Neural progenitor cell (in vitro differentiated cells): ENCODE measurements at regions not wholly inside any gene's neighbourhood (a gene's known extent, or its start where the extent isn't known, plus 50 kb on each side); places are given as distances from the start of the nearest gene placed in this dataset.

Experiments
- DNase-seq: peaks from one replicate; pipeline ENCODE4 v3.0.0-alpha.2; 2016; ENCODE audit warnings: low spot score
- H2AFZ ChIP-seq: fragments of 200-600 bp; sonication (generic); replicated peaks from 2 replicates; pipeline ENCODE4 v1.6.1; 2016; ENCODE audit warnings: antibody characterized with exemption
- H3F3A ChIP-seq: fragments of 200-600 bp; sonication (generic); 2 replicates; pipeline ENCODE4 v1.6.1; 2016; ENCODE audit warnings: antibody characterized with exemption, low read depth
- H3K27ac ChIP-seq: fragments of 200-600 bp; sonication (generic); 2 replicates; pipeline ENCODE4 v1.5.1; 2016; ENCODE audit warnings: mild to moderate bottlenecking
- H3K27me3 ChIP-seq: fragments of 200-600 bp; sonication (generic); 2 replicates; pipeline ENCODE4 v1.6.1; 2016; ENCODE audit warnings: mild to moderate bottlenecking, moderate library complexity
- H3K36me3 ChIP-seq: fragments of 200-600 bp; sonication (generic); 2 replicates; pipeline ENCODE4 v1.5.1; 2016
- H3K4me1 ChIP-seq: fragments of 200-600 bp; sonication (generic); 2 replicates; pipeline ENCODE4 v1.6.1; 2016; ENCODE audit warnings: mixed run types
- H3K4me2 ChIP-seq: fragments of 200-600 bp; sonication (generic); 2 replicates; pipeline ENCODE4 v1.6.1; 2016
- H3K4me3 ChIP-seq: fragments of 200-600 bp; sonication (generic); 2 replicates; pipeline ENCODE4 v1.5.1; 2016
- H3K79me2 ChIP-seq: fragments of 200-600 bp; sonication (generic); 2 replicates; pipeline ENCODE4 v1.6.1; 2016; ENCODE audit warnings: low read depth
- H3K9ac ChIP-seq: fragments of 200-600 bp; sonication (generic); 2 replicates; pipeline ENCODE4 v1.6.1; 2016
- H3K9me3 ChIP-seq: fragments of 200-600 bp; sonication (generic); 2 replicates; pipeline ENCODE4 v1.5.1; 2016; ENCODE audit warnings: low read depth
- H4K20me1 ChIP-seq: fragments of 200-600 bp; sonication (generic); 2 replicates; pipeline ENCODE4 v1.6.1; 2016; ENCODE audit warnings: low read depth
- H3K27ac Mint-ChIP-seq: 3 replicates; pipeline ENCODE4 v1.8.0; 2021; ENCODE audit warnings: mixed read lengths
- H3K27me3 Mint-ChIP-seq: 2 replicates; pipeline ENCODE4 v1.8.0; 2022; ENCODE audit warnings: low read depth, mild to moderate bottlenecking, inconsistent platforms, moderate library complexity, mixed read lengths; ENCODE audit not compliant: insufficient read depth
- H3K36me3 Mint-ChIP-seq: 3 replicates; pipeline ENCODE4 v1.8.0; 2021; ENCODE audit warnings: mixed read lengths
- H3K4me1 Mint-ChIP-seq: 3 replicates; pipeline ENCODE4 v1.8.0; 2021; ENCODE audit warnings: mixed read lengths
- H3K4me3 Mint-ChIP-seq: 3 replicates; pipeline ENCODE4 v1.8.0; 2021; ENCODE audit warnings: mild to moderate bottlenecking, moderate library complexity, mixed read lengths
- H3K9me3 Mint-ChIP-seq: 3 replicates; pipeline ENCODE4 v1.8.0; 2020; ENCODE audit warnings: mixed read lengths
- EZH2 ChIP-seq: fragments of 200-600 bp; sonication (generic); IDR thresholded peaks from 2 replicates; pipeline ENCODE4 v1.6.1; 2017; ENCODE audit warnings: antibody characterized with exemption, mild to moderate bottlenecking, moderate library complexity
- EZH2phosphoT487 ChIP-seq: fragments of 200-600 bp; sonication (generic); IDR thresholded peaks from 2 replicates; pipeline ENCODE4 v1.6.1; 2017; ENCODE audit warnings: antibody characterized with exemption
- TF ChIP-seq, protein P1 (sequence below): fragments of 200-600 bp; sonication (generic); IDR thresholded peaks from 2 replicates; pipeline ENCODE4 v1.5.1; 2017; ENCODE audit warnings: antibody characterized with exemption, mild to moderate bottlenecking

DNA sequence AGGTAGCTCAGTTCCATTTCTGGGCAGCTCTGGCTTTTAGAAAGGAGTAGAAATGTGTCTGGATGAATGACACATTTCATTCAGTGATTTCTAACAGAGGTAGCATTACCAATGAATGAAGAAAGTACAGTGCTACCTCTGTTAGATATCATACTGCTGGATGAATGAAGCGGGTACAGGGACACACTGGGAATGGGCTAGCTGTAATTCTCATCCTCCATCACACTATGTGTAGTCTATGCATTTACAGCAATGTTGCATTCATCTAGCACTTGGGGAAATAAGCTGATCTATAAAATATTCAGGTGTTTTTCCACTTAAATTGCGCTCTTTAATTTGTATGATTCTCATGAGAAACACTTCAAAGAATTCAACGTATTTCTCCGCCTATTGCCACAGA is 158.3 kb upstream of the IRX5 start:
- peaks cover 2% of the 10 kb centered on the region for H3K4me1 Mint-ChIP-seq
- no peaks in the 10 kb centered on the region for H3K79me2 ChIP-seq
- H3K36me3 ChIP-seq: no peaks in the 10 kb centered on the region
- H4K20me1 ChIP-seq: no peaks in the 10 kb centered on the region
- no peaks in the 10 kb centered on the region for H3K36me3 Mint-ChIP-seq
- H3K9me3 Mint-ChIP-seq: peaks cover 3% of the 10 kb centered on the region
- H3F3A ChIP-seq: no peaks in the 10 kb centered on the region
- H2AFZ ChIP-seq: no peak overlapping the region
- H3K9me3 ChIP-seq: no peaks in the 10 kb centered on the region
- H3K4me3 Mint-ChIP-seq: no peak overlapping the region
- peaks cover 6% of the 10 kb centered on the region for H3K4me1 ChIP-seq
- H3K27ac ChIP-seq: no peak overlapping the region
- H3K27me3 Mint-ChIP-seq: no peaks in the 10 kb centered on the region
- H3K4me3 ChIP-seq: no peak overlapping the region
- H3K9ac ChIP-seq: no peak overlapping the region
- no peak for TF ChIP-seq EZH2
- no peak for TF ChIP-seq EZH2phosphoT487
- TF ChIP-seq, protein P1, sequence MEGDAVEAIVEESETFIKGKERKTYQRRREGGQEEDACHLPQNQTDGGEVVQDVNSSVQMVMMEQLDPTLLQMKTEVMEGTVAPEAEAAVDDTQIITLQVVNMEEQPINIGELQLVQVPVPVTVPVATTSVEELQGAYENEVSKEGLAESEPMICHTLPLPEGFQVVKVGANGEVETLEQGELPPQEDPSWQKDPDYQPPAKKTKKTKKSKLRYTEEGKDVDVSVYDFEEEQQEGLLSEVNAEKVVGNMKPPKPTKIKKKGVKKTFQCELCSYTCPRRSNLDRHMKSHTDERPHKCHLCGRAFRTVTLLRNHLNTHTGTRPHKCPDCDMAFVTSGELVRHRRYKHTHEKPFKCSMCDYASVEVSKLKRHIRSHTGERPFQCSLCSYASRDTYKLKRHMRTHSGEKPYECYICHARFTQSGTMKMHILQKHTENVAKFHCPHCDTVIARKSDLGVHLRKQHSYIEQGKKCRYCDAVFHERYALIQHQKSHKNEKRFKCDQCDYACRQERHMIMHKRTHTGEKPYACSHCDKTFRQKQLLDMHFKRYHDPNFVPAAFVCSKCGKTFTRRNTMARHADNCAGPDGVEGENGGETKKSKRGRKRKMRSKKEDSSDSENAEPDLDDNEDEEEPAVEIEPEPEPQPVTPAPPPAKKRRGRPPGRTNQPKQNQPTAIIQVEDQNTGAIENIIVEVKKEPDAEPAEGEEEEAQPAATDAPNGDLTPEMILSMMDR: no peak
- no peak for DNase-seq
- H3K4me2 ChIP-seq: no peak overlapping the region
- H3K27me3 ChIP-seq: no peaks in the 10 kb centered on the region
- no peak overlapping the region for H3K27ac Mint-ChIP-seq

DNA sequence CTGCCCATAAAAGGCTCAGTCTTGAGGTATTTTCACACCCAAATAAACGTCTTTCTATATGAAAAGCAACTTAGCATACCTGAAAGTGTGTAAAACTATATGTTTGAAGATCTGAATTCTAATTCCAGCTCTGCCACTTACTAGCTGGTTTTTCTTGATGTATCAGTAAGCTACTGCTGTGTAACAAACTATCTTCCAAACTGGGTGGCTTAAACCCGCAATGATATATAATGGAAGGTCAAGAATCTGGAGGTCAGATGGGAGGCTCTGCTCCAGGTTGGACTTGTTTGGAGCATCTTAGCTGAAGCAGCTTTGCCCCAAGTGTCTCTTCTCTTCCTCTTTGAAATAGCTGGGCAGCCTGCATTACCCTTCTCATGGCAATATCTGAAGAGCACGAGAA is 164.3 kb upstream of the IRX5 start:
- H3K9me3 Mint-ChIP-seq: peaks cover 5% of the 10 kb centered on the region
- no peak overlapping the region for H2AFZ ChIP-seq
- no peak overlapping the region for H3K27ac ChIP-seq
- peaks cover 5% of the 10 kb centered on the region for H3K4me1 Mint-ChIP-seq
- TF ChIP-seq EZH2phosphoT487 (no peak), EZH2 (no peak)
- TF ChIP-seq, protein P1: no peak
- no peaks in the 10 kb centered on the region for H3K36me3 ChIP-seq
- no peaks in the 10 kb centered on the region for H4K20me1 ChIP-seq
- no peak for DNase-seq
- H3K27me3 Mint-ChIP-seq: no peaks in the 10 kb centered on the region
- H3K27ac Mint-ChIP-seq: no peak overlapping the region
- H3K4me2 ChIP-seq: no peak overlapping the region
- no peak overlapping the region for H3K4me3 ChIP-seq
- H3K27me3 ChIP-seq: no peaks in the 10 kb centered on the region
- H3K9me3 ChIP-seq: no peaks in the 10 kb centered on the region
- no peaks in the 10 kb centered on the region for H3K36me3 Mint-ChIP-seq
- H3K4me3 Mint-ChIP-seq: no peak overlapping the region
- H3F3A ChIP-seq: no peaks in the 10 kb centered on the region
- H3K4me1 ChIP-seq: peaks cover 2% of the 10 kb centered on the region
- H3K9ac ChIP-seq: no peak overlapping the region
- H3K79me2 ChIP-seq: no peaks in the 10 kb centered on the region

DNA sequence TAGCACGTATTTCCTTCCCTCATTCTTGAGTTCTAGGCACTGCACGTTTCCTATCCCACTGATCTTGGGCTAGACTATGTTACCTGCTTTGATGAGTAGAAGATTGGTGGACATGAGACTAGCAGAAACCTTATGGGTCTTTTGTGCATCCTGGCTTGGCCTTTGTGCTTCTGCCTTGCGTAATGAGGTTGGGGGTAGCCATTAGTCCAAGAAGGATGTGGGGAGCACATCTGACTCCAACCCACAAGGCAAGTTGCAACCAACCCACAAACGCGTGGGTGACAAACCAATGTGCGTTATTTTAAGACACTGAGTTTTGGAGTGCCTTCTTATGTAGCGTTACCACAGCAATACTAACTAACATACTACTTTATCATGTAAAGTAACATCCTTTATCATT is 180.4 kb upstream of the IRX5 start:
- peaks cover 2% of the 10 kb centered on the region for H3K27me3 Mint-ChIP-seq
- peaks cover 18% of the 10 kb centered on the region for H3K4me1 ChIP-seq

More for the DNA sequence above, 180.4 kb upstream of the IRX5 start:
- Histone ChIP-seq H3K4me2 (no peak overlapping the region), H3K79me2 (no peaks in the 10 kb centered on the region), H3K27ac (no peak overlapping the region), H3K27me3 (no peaks in the 10 kb centered on the region), H3F3A (peaks cover 16% of the 10 kb centered on the region), H2AFZ (no peak overlapping the region), H3K4me3 (no peak overlapping the region), H4K20me1 (no peaks in the 10 kb centered on the region), H3K36me3 (no peaks in the 10 kb centered on the region), H3K9ac (no peak overlapping the region), H3K9me3 (no peaks in the 10 kb centered on the region)
- H3K9me3 Mint-ChIP-seq: no peaks in the 10 kb centered on the region
- DNase-seq: no peak
- no peaks in the 10 kb centered on the region for H3K36me3 Mint-ChIP-seq
- peaks cover 5% of the 10 kb centered on the region for H3K4me1 Mint-ChIP-seq
- no peak overlapping the region for H3K27ac Mint-ChIP-seq
- TF ChIP-seq EZH2phosphoT487: no peak
- no peak for TF ChIP-seq EZH2
- TF ChIP-seq, protein P1: no peak
- no peak overlapping the region for H3K4me3 Mint-ChIP-seq
